ENCODE measurements at regions not wholly inside any gene's neighbourhood (a gene's known extent, or its start where the extent isn't known, plus 50 kb on each side); places are given as distances from the start of the nearest gene placed in this dataset.
A peak's percentile ranks its signal among the peaks of the same experiment; 100 is the strongest.

DNA sequence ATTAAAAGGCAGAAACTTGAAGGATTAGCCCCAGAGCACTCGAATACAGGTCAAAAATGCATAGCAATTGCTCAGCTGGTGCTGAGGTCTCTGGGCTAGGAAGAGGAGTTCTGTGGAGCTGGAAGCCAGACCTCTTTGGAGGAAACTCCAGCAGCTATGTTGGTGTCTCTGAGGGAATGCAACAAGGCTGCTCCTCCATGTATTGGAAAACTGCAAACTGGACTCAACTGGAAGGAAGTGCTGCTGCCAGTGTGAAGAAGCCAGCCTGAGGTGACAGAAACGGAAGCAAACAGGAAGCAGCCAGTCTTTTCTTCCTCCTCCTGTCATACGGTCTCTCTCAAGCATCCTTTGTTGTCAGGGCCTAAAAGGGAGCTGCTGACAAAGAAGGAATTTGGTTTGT, 233.4 kb upstream of the FGGY start:
- intact Hi-C loops (cut with DNase I), result no loop called here
- Histone ChIP-seq H3K4me1 (peaks cover 31% of the 10 kb centered on the region), H3K27ac (peak overlapping the region; percentile 66), H3K36me3 (no peaks in the 10 kb centered on the region), H3K4me3 (no peak overlapping the region), H3K9me3 (no peaks in the 10 kb centered on the region), H3K27me3 (no peaks in the 10 kb centered on the region)
- DNase-seq (ENCODE audit: extremely low spot score in 2 of 2), result no peak
- no peak for TF ChIP-seq POLR2A (IDR thresholded peaks at IDR 0.05)
- TF ChIP-seq, protein P1, sequence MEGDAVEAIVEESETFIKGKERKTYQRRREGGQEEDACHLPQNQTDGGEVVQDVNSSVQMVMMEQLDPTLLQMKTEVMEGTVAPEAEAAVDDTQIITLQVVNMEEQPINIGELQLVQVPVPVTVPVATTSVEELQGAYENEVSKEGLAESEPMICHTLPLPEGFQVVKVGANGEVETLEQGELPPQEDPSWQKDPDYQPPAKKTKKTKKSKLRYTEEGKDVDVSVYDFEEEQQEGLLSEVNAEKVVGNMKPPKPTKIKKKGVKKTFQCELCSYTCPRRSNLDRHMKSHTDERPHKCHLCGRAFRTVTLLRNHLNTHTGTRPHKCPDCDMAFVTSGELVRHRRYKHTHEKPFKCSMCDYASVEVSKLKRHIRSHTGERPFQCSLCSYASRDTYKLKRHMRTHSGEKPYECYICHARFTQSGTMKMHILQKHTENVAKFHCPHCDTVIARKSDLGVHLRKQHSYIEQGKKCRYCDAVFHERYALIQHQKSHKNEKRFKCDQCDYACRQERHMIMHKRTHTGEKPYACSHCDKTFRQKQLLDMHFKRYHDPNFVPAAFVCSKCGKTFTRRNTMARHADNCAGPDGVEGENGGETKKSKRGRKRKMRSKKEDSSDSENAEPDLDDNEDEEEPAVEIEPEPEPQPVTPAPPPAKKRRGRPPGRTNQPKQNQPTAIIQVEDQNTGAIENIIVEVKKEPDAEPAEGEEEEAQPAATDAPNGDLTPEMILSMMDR (IDR thresholded peaks at IDR 0.05), result no peak
- TF ChIP-seq POLR2AphosphoS5 (IDR thresholded peaks at IDR 0.05; ENCODE audit: insufficient read depth in 1 of 2, low read depth in 1 of 2), result no peak

DNA sequence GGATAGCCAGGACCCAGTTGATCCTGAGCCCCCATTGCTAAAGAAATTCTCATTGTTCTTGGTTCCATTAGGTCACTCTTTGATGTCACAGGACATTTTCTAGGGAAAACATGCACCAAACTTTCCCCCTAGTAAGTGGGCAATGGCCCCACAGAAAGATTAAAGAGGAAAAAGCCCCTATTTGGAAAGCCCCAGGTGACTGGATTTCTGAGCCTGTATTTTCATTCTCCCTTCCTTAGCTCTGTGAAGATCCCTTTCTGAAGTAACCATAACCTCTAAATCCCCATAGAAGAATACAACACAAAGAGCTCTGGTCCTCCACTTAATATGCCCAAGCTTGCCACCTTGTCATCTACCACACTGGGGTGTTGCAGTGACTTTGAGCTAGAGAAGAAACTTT, 232.3 kb upstream of the FGGY start:
- intact Hi-C loops (cut with DNase I), result no loop called here
- DNase-seq (ENCODE audit: extremely low spot score in 2 of 2), result no peak
- peaks cover 25% of the 10 kb centered on the region for H3K4me1 ChIP-seq
- no peaks in the 10 kb centered on the region for H3K36me3 ChIP-seq
- H3K4me3 ChIP-seq, result no peak overlapping the region
- no peaks in the 10 kb centered on the region for H3K9me3 ChIP-seq
- no peaks in the 10 kb centered on the region for H3K27me3 ChIP-seq
- H3K27ac ChIP-seq, result no peak overlapping the region
- TF ChIP-seq POLR2A (IDR thresholded peaks at IDR 0.05) (no peak), POLR2AphosphoS5 (IDR thresholded peaks at IDR 0.05; ENCODE audit: insufficient read depth in 1 of 2, low read depth in 1 of 2) (no peak)
- TF ChIP-seq, protein P1 (IDR thresholded peaks at IDR 0.05), result no peak

DNA sequence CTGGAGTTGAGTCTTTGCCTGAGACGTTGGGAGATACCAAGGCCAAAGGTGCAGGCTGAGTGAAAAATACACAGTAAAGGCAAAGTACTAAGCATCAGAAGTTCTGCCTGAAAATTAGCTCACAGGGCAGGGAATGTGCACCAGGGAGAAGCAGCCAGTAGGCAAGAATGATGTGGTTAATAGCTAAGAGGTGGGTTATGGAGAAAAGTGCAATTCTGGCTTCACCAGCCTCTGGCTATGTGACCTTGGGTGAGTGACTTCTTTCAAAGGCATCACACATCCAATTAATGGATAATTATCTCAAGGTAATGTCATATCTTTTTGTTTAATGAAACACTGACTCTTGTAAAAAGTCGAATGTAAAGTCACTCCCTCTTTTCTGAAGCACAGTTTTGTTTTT, 230.7 kb upstream of the FGGY start:
- Histone ChIP-seq H3K36me3 (no peaks in the 10 kb centered on the region), H3K27me3 (no peaks in the 10 kb centered on the region), H3K9me3 (no peaks in the 10 kb centered on the region), H3K27ac (no peak overlapping the region), H3K4me1 (peaks cover 23% of the 10 kb centered on the region), H3K4me3 (no peak overlapping the region)
- no peak for DNase-seq (ENCODE audit: extremely low spot score in 2 of 2)
- intact Hi-C loops (cut with DNase I), result no loop called here
- TF ChIP-seq, protein P1 (IDR thresholded peaks at IDR 0.05), result no peak
- TF ChIP-seq POLR2A (IDR thresholded peaks at IDR 0.05), result no peak
- TF ChIP-seq POLR2AphosphoS5 (IDR thresholded peaks at IDR 0.05; ENCODE audit: insufficient read depth in 1 of 2, low read depth in 1 of 2), result no peak

DNA sequence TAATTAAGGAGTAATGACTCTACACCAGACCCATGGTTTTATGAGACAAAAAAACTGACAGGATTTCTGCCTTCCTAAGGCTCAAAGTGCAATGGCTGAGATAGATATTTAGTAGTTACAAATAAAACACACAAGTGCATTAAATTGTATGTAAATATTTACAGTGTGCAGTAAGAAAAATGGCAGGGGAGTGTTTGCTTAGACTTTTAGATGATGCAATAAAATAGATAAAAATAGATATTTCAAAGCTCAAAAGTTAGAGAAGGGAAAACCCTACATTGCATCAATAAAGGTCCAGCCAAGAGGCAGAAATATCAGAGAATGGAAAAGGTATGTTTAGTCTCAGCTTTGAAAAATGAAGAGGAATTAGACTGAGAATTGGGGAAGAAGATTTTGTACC, 226.3 kb upstream of the FGGY start:
- Histone ChIP-seq H3K4me1 (no peaks in the 10 kb centered on the region), H3K4me3 (no peak overlapping the region), H3K9me3 (no peaks in the 10 kb centered on the region), H3K27me3 (no peaks in the 10 kb centered on the region), H3K27ac (no peak overlapping the region), H3K36me3 (no peaks in the 10 kb centered on the region)
- TF ChIP-seq, protein P1 (IDR thresholded peaks at IDR 0.05), result no peak
- TF ChIP-seq POLR2A (IDR thresholded peaks at IDR 0.05), result no peak
- no peak for TF ChIP-seq POLR2AphosphoS5 (IDR thresholded peaks at IDR 0.05; ENCODE audit: insufficient read depth in 1 of 2, low read depth in 1 of 2)
- intact Hi-C loops (cut with DNase I), result no loop called here
- DNase-seq (ENCODE audit: extremely low spot score in 2 of 2), result no peak

DNA sequence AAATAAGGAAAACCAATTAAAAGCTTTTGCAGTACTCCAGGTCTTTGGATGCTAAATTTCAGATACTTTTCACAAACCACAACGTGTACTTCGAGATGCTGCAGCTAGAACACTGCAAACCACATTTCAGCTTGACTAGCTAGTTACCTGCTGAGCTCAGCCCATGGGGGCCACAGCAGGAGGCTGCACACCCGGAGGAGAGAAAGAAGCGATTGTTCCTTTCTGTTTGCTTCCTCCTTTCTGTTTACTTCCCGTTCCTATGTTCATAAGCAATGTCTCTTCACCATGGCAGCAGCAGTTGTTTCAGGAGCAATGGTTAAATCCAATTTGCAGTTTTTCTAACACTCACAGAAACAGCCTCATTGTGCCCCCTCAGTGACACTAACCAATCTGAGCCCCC, 225.6 kb upstream of the FGGY start:
- Histone ChIP-seq H3K36me3 (no peaks in the 10 kb centered on the region), H3K27me3 (no peaks in the 10 kb centered on the region), H3K4me1 (no peaks in the 10 kb centered on the region), H3K27ac (no peak overlapping the region), H3K9me3 (no peaks in the 10 kb centered on the region), H3K4me3 (no peak overlapping the region)
- TF ChIP-seq, protein P1 (IDR thresholded peaks at IDR 0.05), result no peak
- TF ChIP-seq POLR2A (IDR thresholded peaks at IDR 0.05), result no peak
- no peak for TF ChIP-seq POLR2AphosphoS5 (IDR thresholded peaks at IDR 0.05; ENCODE audit: insufficient read depth in 1 of 2, low read depth in 1 of 2)
- DNase-seq (ENCODE audit: extremely low spot score in 2 of 2), result no peak
- intact Hi-C loops (cut with DNase I), result no loop called here
